22Rv1 (cell line): ENCODE measurements at regions not wholly inside any gene's neighbourhood (a gene's known extent, or its start where the extent isn't known, plus 50 kb on each side); places are given as distances from the start of the nearest gene placed in this dataset.

Experiments used
- ZFX ChIP-seq: fragments of 450-650 bp; IDR thresholded peaks from 2 replicates; pipeline ENCODE4 v1.6.1; 2017; ENCODE audit warnings: antibody characterized with exemption, borderline replicate concordance
- TF ChIP-seq, protein P1 (sequence below): fragments of 450-650 bp; IDR thresholded peaks from 2 replicates; pipeline ENCODE4 v1.5.1; 2017; ENCODE audit warnings: mild to moderate bottlenecking

DNA sequence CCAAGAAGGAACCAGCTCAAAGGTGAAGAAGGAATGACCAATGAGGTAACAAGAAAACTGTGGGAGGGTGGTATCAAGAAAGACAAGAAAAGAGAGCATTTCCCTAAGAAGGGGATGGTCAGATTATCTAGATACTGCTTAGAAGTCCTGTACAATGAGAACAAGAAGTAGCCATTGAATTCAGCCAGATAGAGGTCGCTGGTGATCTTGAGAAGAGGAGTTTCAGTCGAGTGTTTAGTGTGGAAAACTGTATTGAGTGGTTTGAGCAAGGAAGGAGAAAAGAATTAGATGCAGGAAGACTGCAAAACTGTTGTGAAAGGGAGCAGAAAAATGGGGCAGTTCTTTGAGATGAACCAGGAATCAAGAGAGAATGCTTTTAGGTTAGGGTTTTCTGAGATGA, 74.6 kb upstream of the FAT3 start:
- TF ChIP-seq, protein P1, sequence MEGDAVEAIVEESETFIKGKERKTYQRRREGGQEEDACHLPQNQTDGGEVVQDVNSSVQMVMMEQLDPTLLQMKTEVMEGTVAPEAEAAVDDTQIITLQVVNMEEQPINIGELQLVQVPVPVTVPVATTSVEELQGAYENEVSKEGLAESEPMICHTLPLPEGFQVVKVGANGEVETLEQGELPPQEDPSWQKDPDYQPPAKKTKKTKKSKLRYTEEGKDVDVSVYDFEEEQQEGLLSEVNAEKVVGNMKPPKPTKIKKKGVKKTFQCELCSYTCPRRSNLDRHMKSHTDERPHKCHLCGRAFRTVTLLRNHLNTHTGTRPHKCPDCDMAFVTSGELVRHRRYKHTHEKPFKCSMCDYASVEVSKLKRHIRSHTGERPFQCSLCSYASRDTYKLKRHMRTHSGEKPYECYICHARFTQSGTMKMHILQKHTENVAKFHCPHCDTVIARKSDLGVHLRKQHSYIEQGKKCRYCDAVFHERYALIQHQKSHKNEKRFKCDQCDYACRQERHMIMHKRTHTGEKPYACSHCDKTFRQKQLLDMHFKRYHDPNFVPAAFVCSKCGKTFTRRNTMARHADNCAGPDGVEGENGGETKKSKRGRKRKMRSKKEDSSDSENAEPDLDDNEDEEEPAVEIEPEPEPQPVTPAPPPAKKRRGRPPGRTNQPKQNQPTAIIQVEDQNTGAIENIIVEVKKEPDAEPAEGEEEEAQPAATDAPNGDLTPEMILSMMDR: no peak
- no peak for TF ChIP-seq ZFX
